GM10248 (cell line): ENCODE measurements at regions not wholly inside any gene's neighbourhood (a gene's known extent, or its start where the extent isn't known, plus 50 kb on each side); places are given as distances from the start of the nearest gene placed in this dataset.

ENCODE experiments used
- CTCF ChIA-PET: fragments of 300-600 bp; sonication (Branson Sonifier 250); formaldehyde crosslinking; extraction: SDS; loops from one replicate; lab custom pipeline; 2021; ENCODE audit warnings: antibody characterized with exemption; lab: Yijun Ruan, JAX
- POLR2A ChIA-PET: fragments of 350-650 bp; sonication (Branson Sonifier 250); formaldehyde crosslinking; extraction: SDS; loops from one replicate; lab custom pipeline; 2020; ENCODE audit warnings: antibody characterized with exemption; lab: Yijun Ruan, JAX
- DNase-seq: peaks from one replicate; pipeline ENCODE4 v3.0.0; 2012; ENCODE audit errors: extremely low spot score
- CTCF ChIP-seq: IDR thresholded peaks from 2 replicates; pipeline ENCODE4 v1.5.1; 2012; ENCODE audit warnings: mild to moderate bottlenecking, low read depth; ENCODE audit errors: extremely low read depth, missing control alignments, control extremely low read depth

- CTCF ChIA-PET: no interaction called here
- POLR2A ChIA-PET: no interaction called here
- no peak for TF ChIP-seq CTCF
- no peak for DNase-seq
Observed at GRCh38 chr1:213605732-213606131, 382.0 kb upstream of the PROX1 start.

GRCh38 chr1:213606252-213606820, 381.4 kb upstream of the PROX1 start:
- CTCF ChIA-PET: no interaction called here

GRCh38 chr1:213613549-213613948, 374.2 kb upstream of the PROX1 start:
- DNase-seq: no peak
- ChIA-PET POLR2A (no interaction called here), CTCF (no interaction called here)
- no peak for TF ChIP-seq CTCF

More at GRCh38 chr1:213606252-213606820, 381.4 kb upstream of the PROX1 start:
- TF ChIP-seq CTCF: no peak
- no peak for DNase-seq
- POLR2A ChIA-PET: no interaction called here

GRCh38 chr1:213615226-213615916, 372.4 kb upstream of the PROX1 start:
- no peak for TF ChIP-seq CTCF
- POLR2A ChIA-PET: no interaction called here
- CTCF ChIA-PET: no interaction called here
- no peak for DNase-seq

- POLR2A ChIA-PET: no interaction called here
- CTCF ChIA-PET: no interaction called here
- DNase-seq: no peak
- TF ChIP-seq CTCF: no peak
Observed at GRCh38 chr1:213617133-213617532, 370.6 kb upstream of the PROX1 start.

GRCh38 chr1:213618094-213618493, 369.7 kb upstream of the PROX1 start:
- CTCF ChIA-PET: no interaction called here

More at GRCh38 chr1:213618094-213618493, 369.7 kb upstream of the PROX1 start:
- no peak for DNase-seq
- TF ChIP-seq CTCF: no peak
- POLR2A ChIA-PET: no interaction called here
